ENCODE measurements at regions not wholly inside any gene's neighbourhood (a gene's known extent, or its start where the extent isn't known, plus 50 kb on each side); places are given as distances from the start of the nearest gene placed in this dataset.

- WGBS, 2 donors = 30 to 33% methylated on average over 2 of the region's 2 CpGs
- Histone ChIP-seq H3K4me1 (no peaks in the 10 kb centered on the region), H3K4me3 (no peak overlapping the region), H3K9me3 (peaks cover 0 to 17% (median 0%) of the 10 kb centered on the region in 11 donors), H3K27me3 (no peaks in the 10 kb centered on the region), H3K27ac (no peak overlapping the region), H3K36me3 (no peaks in the 10 kb centered on the region)
- ATAC-seq (no peak), DNase-seq (no peak)
- no peak for TF ChIP-seq CTCF (IDR thresholded peaks at IDR 0.05)
- intact Hi-C loops (cut with DNase I) = no loop called here
Observed at GRCh38 chr5:21049901-21050300, 1061.9 kb upstream of the CDH18 start.

- TF ChIP-seq CTCF (IDR thresholded peaks at IDR 0.05) = no peak
- intact Hi-C loops (cut with DNase I) = no loop called here
- DNase-seq (no peak), ATAC-seq (no peak)
- no peaks in the 10 kb centered on the region for H3K9me3 ChIP-seq
- H3K36me3 ChIP-seq = no peaks in the 10 kb centered on the region
- H3K4me1 ChIP-seq = no peaks in the 10 kb centered on the region
- no peaks in the 10 kb centered on the region for H3K27me3 ChIP-seq
- H3K4me3 ChIP-seq = no peak overlapping the region
- WGBS, 2 donors = 39 to 60% methylated on average over 4 of the region's 4 CpGs
- no peak overlapping the region for H3K27ac ChIP-seq
Observed at GRCh38 chr5:21030981-21031380, 1043.0 kb upstream of the CDH18 start.

GRCh38 chr5:21024966-21025365 is 1037.0 kb upstream of the CDH18 start:
- intact Hi-C loops (cut with DNase I) = no loop called here
- Histone ChIP-seq H3K36me3 (no peaks in the 10 kb centered on the region), H3K9me3 (peaks cover 0 to 27% (median 4%) of the 10 kb centered on the region in 11 donors), H3K27ac (no peak overlapping the region), H3K4me1 (no peaks in the 10 kb centered on the region), H3K27me3 (no peaks in the 10 kb centered on the region), H3K4me3 (no peak overlapping the region)
- WGBS, 2 donors = 53 to 63% methylated on average over 1 of the region's 1 CpG
- DNase-seq (no peak), ATAC-seq (no peak)
- TF ChIP-seq CTCF (IDR thresholded peaks at IDR 0.05) = no peak

DNA sequence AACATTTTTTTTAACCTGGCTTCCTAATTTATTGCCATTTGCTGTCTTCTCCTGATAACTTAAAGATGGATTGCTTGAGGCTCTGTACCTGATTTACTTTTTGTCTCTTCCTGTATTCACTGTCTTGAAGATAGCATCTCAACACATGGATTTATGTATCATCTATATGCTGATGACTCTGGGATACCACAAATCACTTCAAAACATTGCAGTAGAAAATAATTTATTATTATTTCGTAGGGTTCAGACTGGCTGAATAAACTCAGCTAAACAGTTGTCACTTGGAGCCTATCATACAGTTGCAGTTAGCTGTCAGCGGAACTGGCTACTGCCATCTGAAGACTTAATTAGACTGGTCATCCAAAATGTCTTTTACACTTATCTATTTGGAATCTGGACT is 1025.2 kb upstream of the CDH18 start:
- no peaks in the 10 kb centered on the region for H3K4me1 ChIP-seq
- H3K4me3 ChIP-seq = no peak overlapping the region
- ATAC-seq = no peak
- no peaks in the 10 kb centered on the region for H3K27me3 ChIP-seq
- no peak overlapping the region for H3K27ac ChIP-seq
- peaks cover 0 to 8% (median 0%) of the 10 kb centered on the region in 11 donors for H3K9me3 ChIP-seq
- WGBS, 2 donors = 43 to 48% methylated on average over 2 of the region's 2 CpGs
- intact Hi-C loops (cut with DNase I) = loop anchor here in 1 of 10 donors (5.0 kb wide), 1 partner anchor 234 kb away; no protein-coding TSS in a partner anchor
- no peak for DNase-seq
- no peak for TF ChIP-seq CTCF (IDR thresholded peaks at IDR 0.05)
- no peaks in the 10 kb centered on the region for H3K36me3 ChIP-seq
